HCT116 (cell line): ENCODE measurements at regions not wholly inside any gene's neighbourhood (a gene's known extent, or its start where the extent isn't known, plus 50 kb on each side); places are given as distances from the start of the nearest gene placed in this dataset.

Experiments used
- CBX3 ChIP-seq: IDR thresholded peaks from 2 replicates; pipeline ENCODE4 v1.6.1; 2012; ENCODE audit warnings: low read depth
- CEBPB ChIP-seq: IDR thresholded peaks from 2 replicates; pipeline ENCODE4 v1.6.1; 2012; ENCODE audit warnings: low read depth
- EZH2 ChIP-seq: fragments of 200-600 bp; sonication (generic); IDR thresholded peaks from 2 replicates; pipeline ENCODE4 v1.6.1; 2017; ENCODE audit warnings: antibody characterized with exemption, mixed run types
- EZH2phosphoT487 ChIP-seq: fragments of 200-600 bp; IDR thresholded peaks from 2 replicates; pipeline ENCODE4 v1.6.1; 2018; ENCODE audit warnings: antibody characterized with exemption, borderline replicate concordance
- FOSL1 ChIP-seq: IDR thresholded peaks from 2 replicates; pipeline ENCODE4 v1.6.1; 2012; ENCODE audit warnings: low read depth
- MAX ChIP-seq: IDR thresholded peaks from 2 replicates; pipeline ENCODE4 v1.6.1; 2012
- POLR2A ChIP-seq: IDR thresholded peaks from 2 replicates; pipeline ENCODE4 v1.7.0; 2011; ENCODE audit warnings: borderline replicate concordance; ENCODE audit not compliant: insufficient read depth, insufficient read length; ENCODE audit errors: extremely low read depth
- POLR2AphosphoS5 ChIP-seq: IDR thresholded peaks from 2 replicates; pipeline ENCODE4 v1.6.1; 2011; ENCODE audit warnings: mild to moderate bottlenecking, low read depth, low read length, moderate library complexity
- SIN3A ChIP-seq: IDR thresholded peaks from 2 replicates; pipeline ENCODE4 v1.6.1; 2012; ENCODE audit warnings: low read depth
- SP1 ChIP-seq: IDR thresholded peaks from 2 replicates; pipeline ENCODE4 v1.6.1; 2012; ENCODE audit warnings: low read depth
- YY1 ChIP-seq: IDR thresholded peaks from 2 replicates; pipeline ENCODE4 v1.6.1; 2011; ENCODE audit warnings: low read length, low read depth, moderate library complexity, mild to moderate bottlenecking; ENCODE audit not compliant: insufficient replicate concordance; ENCODE audit errors: extremely low read depth
- TF ChIP-seq, protein P1 (sequence below), 3 experiments: fragments of 200-600 bp in 1 of 3; sonication (generic) in 1 of 3; IDR thresholded peaks in 2 of 3; conservative IDR thresholded peaks in 1 of 3; 2 replicates each; pipeline ENCODE4 v1.5.1; 2012 to 2017; ENCODE audit warnings: low read depth in 2 of 3, low read length in 2 of 3, antibody characterized with exemption in 1 of 3, borderline replicate concordance in 1 of 3, control low read depth in 1 of 3, mild to moderate bottlenecking in 1 of 3, mixed read lengths in 1 of 3, mixed run types in 1 of 3, moderate library complexity in 1 of 3; ENCODE audit not compliant: insufficient read depth in 1 of 3

GRCh38 chrY:15440021-15440695 is 915.8 kb downstream of the NLGN4Y start:
- TF ChIP-seq EZH2phosphoT487 (no peak), YY1 (no peak), POLR2AphosphoS5 (no peak), POLR2A (no peak), FOSL1 (no peak), MAX (no peak), EZH2 (no peak), SP1 (no peak), SIN3A (no peak), CEBPB (no peak), CBX3 (no peak)
- TF ChIP-seq, protein P1, sequence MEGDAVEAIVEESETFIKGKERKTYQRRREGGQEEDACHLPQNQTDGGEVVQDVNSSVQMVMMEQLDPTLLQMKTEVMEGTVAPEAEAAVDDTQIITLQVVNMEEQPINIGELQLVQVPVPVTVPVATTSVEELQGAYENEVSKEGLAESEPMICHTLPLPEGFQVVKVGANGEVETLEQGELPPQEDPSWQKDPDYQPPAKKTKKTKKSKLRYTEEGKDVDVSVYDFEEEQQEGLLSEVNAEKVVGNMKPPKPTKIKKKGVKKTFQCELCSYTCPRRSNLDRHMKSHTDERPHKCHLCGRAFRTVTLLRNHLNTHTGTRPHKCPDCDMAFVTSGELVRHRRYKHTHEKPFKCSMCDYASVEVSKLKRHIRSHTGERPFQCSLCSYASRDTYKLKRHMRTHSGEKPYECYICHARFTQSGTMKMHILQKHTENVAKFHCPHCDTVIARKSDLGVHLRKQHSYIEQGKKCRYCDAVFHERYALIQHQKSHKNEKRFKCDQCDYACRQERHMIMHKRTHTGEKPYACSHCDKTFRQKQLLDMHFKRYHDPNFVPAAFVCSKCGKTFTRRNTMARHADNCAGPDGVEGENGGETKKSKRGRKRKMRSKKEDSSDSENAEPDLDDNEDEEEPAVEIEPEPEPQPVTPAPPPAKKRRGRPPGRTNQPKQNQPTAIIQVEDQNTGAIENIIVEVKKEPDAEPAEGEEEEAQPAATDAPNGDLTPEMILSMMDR (IDR thresholded peaks at IDR 0.05 in 2 of 3, conservative IDR thresholded peaks at IDR 0.05 in 1 of 3; ENCODE audit: borderline replicate concordance in 1 of 3, insufficient read depth in 1 of 3, low read depth in 2 of 3, low read length in 2 of 3): no peak
